SHP77 (cell line): ENCODE measurements at regions not wholly inside any gene's neighbourhood (a gene's known extent, or its start where the extent isn't known, plus 50 kb on each side); places are given as distances from the start of the nearest gene placed in this dataset.
"Not testable (repeated sequence)": the region's sequence is repeated elsewhere in the genome, so short reads cannot be mapped to it uniquely, and the experiment has no call there.

Experiments
- DNase-seq, 2 experiments: peaks; one replicate each; lab custom pipeline; 2025; lab: John Stamatoyannopoulos, UW

DNA sequence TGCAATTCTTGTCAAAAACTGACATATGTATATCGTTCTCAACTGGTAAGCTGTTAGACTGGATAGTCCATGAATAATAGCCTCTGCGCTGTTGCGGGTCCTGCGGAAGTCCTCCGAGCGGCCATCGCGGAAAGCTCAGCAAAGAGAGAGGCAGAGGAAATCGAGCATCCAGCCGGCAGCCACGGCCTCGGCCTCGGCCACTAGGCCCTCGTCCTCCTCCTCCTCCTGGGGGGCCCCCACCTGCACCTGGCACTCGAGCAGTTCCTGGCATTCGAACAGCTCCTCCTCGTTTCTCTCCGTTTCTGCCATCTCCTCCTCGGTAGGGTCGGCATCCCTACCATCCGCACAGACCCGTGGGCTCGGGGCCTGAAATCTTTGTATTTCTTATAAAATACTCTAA lies 111.2 kb upstream of the CYLC1 start:
- DNase-seq, result not testable (repeated sequence)

DNA sequence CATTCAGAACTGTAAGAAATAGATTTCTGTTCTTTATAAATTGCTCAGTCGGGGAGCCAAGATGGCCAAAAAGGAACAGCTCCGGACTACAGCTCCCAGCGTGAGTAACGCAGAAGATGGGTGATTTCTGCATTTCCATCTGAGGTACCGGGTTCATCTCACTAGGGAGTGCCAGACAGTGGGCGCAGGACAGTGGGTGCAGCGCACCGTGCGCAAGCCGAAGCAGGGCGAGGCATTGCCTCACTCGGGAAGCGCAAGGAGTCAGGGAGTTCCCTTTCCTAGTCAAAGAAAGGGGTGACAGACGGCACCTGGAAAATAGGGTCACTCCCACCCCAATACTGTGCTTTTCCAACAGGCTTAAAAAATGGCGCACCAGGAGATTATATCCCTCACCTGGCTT lies 110.5 kb upstream of the CYLC1 start:
- not testable (repeated sequence) for DNase-seq

DNA sequence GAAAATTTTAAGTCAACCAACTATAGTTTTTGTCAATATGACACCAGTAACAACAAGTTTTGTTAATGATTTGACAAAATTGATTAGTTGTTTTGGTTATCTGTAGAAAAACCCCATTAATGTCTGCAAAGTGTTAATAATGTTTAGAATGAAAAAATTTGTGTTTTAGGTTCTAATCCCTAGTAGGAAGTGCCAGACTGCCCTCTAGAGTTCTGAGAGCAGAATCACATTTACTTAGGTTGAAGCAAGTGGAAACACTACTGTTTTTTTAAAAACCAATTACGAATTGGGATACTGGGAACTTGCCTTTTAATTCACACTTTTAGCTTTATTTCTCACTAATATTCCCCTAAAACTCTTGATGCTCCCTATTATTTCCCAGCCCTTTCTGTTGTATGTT lies 101.1 kb upstream of the CYLC1 start:
- DNase-seq, result peak in 1 of 2 experiments; percentile 8

DNA sequence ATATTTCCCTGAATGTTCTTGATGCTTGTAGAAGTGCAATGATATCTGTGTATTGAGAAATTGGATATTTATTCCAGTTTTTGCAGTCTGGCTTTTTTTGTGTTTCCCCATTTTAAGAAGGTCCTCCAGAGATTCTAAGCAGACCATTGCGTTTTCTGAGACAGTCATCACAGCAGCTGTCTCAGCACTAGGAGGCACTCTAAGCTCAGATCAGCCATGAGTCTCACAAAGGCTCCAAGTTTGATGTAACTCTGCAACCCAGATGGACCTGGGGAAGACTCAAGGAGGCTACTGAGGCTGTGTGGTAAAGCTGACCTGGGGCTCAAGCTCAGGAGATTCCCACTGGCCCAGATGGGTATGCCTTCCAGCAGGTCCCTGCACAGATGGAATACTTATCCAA lies 89.3 kb upstream of the CYLC1 start:
- no peak for DNase-seq
